HG03442 (cell line): ENCODE measurements at regions not wholly inside any gene's neighbourhood (a gene's known extent, or its start where the extent isn't known, plus 50 kb on each side); places are given as distances from the start of the nearest gene placed in this dataset.

Experiments
- ATAC-seq: cut with Tn5 transposase; IDR thresholded peaks from one replicate; pipeline ENCODE4 v1.9.1; 2021; ENCODE audit warnings: mild to moderate bottlenecking, moderate library complexity; ENCODE audit not compliant: unreplicated experiment

- ATAC-seq = no peak
Observed at GRCh38 chr18:73797419-73797818, 350.2 kb downstream of the FBXO15 start.

- no peak for ATAC-seq
Observed at GRCh38 chr18:73793386-73793785, 354.2 kb downstream of the FBXO15 start.

- ATAC-seq = no peak
Observed at GRCh38 chr18:73791081-73791480, 356.6 kb downstream of the FBXO15 start.

- ATAC-seq = no peak
Observed at GRCh38 chr18:73790587-73790986, 357.0 kb downstream of the FBXO15 start.

- no peak for ATAC-seq
Observed at GRCh38 chr18:73787316-73787715, 360.3 kb downstream of the FBXO15 start.

GRCh38 chr18:73785300-73785699 lies 362.3 kb downstream of the FBXO15 start:
- ATAC-seq = no peak

GRCh38 chr18:73784853-73785252 lies 362.8 kb downstream of the FBXO15 start:
- ATAC-seq = no peak

GRCh38 chr18:73782405-73782804 lies 365.2 kb downstream of the FBXO15 start:
- ATAC-seq = no peak

- no peak for ATAC-seq
Observed at GRCh38 chr18:73780218-73780617, 367.4 kb downstream of the FBXO15 start.

- no peak for ATAC-seq
Observed at GRCh38 chr18:73778032-73778359, 369.6 kb downstream of the FBXO15 start.

- ATAC-seq = no peak
Observed at GRCh38 chr18:73777356-73778031, 370.1 kb downstream of the FBXO15 start.

- ATAC-seq = no peak
Observed at GRCh38 chr18:73774811-73775509, 372.7 kb downstream of the FBXO15 start.

GRCh38 chr18:73768043-73768442 lies 379.6 kb downstream of the FBXO15 start:
- ATAC-seq = no peak

- no peak for ATAC-seq
Observed at GRCh38 chr18:73766910-73767515, 380.6 kb downstream of the FBXO15 start.

- ATAC-seq = no peak
Observed at GRCh38 chr18:73758446-73758845, 389.2 kb downstream of the FBXO15 start.

- no peak for ATAC-seq
Observed at GRCh38 chr18:73756256-73757091, 391.2 kb downstream of the FBXO15 start.

GRCh38 chr18:73752965-73753364 lies 394.7 kb downstream of the FBXO15 start:
- no peak for ATAC-seq

- no peak for ATAC-seq
Observed at GRCh38 chr18:73752546-73752945, 395.1 kb downstream of the FBXO15 start.

- no peak for ATAC-seq
Observed at GRCh38 chr18:73750052-73750451, 397.6 kb downstream of the FBXO15 start.

GRCh38 chr18:73749304-73749703 lies 398.3 kb downstream of the FBXO15 start:
- ATAC-seq = no peak

GRCh38 chr18:73748731-73749130 lies 398.9 kb downstream of the FBXO15 start:
- no peak for ATAC-seq
